ENCODE measurements at regions not wholly inside any gene's neighbourhood (a gene's known extent, or its start where the extent isn't known, plus 50 kb on each side); places are given as distances from the start of the nearest gene placed in this dataset.

DNA sequence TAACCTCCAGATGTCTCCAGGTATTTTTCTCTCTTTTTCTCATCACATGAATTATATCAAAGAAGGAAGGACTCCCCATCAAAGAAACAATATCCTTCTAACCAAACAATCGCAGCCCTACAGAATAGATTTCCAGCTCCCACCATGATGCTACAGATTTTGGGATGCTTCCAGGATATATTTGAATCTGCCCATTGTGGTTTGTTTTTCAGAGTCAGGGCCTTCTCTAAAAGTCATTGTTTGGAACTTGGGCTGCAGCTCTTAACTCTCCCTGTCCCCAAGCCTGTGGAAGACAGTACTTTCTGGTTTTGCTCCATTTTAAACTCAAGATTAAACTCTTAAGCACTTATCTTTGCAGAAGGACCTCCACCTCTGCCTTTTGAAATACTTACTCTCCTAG, 223.2 kb downstream of the PMAIP1 start:
- no peak for DNase-seq

DNA sequence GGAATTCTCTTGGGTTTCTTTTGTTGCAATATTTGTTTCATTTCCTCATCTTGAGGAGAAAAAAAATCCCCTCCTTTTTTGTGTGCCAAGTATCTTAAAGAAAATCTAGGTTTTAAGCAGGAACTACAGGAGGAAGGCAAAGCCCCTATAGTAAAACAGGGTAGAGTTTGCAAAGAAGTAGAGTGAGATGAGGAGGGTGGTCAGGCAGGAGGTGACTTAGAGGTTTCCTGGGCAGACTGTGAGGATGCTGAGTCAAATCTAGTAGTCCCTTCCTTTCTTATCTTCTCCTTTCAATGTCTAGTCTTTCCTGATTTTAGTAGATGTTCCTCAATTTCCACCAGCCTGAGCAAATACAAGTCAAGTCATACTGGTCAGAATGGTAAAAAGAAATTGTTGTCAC, 222.5 kb downstream of the PMAIP1 start:
- DNase-seq, result peak in 1 of 2 donors; percentile 3

DNA sequence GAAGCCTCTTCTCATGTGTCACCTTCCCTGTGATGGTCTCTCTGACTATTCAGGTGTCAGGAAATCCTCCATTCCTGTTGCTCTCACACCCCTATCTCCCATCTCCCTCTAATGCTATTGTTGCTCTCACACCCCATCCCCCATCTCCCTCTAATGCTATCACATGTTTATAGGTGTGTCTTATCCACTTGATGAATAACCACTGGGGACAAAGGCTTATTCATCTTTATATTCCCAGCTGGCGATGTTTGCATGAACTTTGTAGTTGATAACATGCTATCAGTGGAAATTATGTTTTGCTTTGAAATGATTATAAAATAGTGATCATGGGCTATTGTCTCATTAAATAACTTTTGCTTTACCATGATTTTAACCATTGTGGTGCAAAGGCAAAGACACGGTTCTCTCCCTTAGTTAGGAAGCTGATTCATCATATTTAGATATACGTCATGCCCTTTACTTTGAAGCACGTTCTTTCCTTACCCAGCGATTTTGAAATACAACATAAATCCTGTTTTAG, 220.5 kb downstream of the PMAIP1 start:
- DNase-seq, result no peak

DNA sequence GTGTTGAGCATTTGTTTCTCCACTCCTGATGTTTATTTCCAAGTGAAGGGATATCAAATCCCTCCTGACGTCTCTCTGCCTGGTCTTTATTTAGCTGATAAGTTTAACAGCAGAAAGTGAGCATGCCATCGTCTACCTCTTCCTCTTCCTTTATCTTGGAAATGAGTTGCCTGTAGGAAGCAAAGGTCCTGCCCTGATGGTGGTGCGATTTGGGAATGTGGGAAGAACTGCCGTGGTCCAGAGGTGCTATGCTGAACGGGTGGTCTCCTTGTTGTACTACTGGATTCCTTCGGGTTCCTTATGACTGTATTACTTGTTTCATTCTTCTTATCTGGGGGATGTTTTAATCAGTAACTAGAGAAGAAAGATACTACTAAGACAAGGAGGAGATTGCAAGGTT, 217.5 kb downstream of the PMAIP1 start:
- DNase-seq, result no peak

DNA sequence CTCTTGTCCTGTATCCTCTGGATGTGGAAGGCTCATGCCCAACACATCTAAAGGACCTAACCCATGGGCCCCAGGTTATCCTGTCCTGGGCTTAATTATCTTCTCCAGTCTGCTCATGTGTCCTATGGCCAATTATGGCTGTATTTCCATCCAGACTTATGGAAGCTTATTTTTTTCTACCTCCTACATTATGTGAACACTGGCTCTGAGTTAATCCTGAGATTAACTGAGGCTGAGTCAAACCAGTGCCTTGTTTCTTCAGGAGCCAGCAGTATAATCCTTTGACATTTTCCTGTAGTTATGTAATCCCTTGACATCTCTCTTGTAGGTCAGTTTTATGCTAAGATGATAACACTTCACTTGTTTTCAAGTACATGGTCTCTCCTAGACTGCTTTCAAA, 213.6 kb downstream of the PMAIP1 start:
- no peak for DNase-seq

DNA sequence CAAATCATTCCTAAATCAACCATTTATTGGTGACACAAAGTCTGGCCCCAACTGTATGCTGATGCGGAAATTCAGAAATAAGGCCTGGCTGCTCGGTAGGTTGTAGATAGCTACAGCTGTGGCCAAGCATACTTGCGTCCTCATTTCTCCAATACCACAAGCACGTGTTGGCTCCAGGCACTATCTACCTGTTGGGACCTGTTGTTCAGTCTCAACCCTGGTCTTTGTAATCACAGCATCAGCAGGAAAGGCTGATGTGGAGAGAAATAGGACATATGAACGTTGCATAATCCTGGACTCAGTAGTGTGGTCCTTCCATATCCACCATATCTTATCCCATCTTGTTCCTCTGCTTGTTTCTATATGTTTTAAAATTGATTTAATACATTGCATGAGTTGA, 212.6 kb downstream of the PMAIP1 start:
- no peak for DNase-seq

DNA sequence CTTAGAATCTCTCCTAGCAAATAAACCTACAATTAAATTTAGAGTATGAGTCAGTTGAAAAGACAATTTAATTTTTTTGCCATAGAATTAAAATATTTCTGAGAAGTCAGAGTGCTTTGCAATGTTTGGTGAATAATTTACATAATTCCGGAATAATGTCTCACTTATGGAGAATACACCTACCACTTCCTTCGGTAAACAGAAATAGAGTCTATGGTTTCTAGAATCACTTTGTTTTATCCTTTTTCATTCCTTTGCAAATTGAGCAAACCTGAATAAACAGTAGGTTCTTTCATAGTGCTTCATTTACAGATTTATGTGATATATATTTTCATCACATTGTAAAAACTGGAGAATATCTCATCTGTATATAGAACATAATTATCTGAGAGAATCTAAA, 211.7 kb downstream of the PMAIP1 start:
- DNase-seq, result no peak

DNA sequence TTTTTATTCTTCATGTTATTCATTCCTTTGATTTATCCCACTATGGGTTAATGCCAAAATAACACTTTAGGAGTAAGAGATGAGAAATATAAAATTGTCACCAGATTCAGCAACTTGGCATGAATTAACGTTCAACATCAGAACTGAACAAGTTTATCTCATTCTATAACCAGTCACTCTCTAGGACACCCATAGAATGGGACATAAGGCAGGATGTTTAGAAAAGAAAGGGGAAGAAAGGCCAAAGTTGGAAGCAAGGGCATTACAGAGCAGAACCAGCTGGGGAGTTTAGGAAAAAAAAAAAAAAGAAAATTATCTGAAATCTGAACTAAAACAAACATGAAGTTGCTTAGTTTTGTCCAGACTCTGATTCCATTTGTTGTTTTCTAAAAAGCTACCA, 211.0 kb downstream of the PMAIP1 start:
- no peak for DNase-seq

DNA sequence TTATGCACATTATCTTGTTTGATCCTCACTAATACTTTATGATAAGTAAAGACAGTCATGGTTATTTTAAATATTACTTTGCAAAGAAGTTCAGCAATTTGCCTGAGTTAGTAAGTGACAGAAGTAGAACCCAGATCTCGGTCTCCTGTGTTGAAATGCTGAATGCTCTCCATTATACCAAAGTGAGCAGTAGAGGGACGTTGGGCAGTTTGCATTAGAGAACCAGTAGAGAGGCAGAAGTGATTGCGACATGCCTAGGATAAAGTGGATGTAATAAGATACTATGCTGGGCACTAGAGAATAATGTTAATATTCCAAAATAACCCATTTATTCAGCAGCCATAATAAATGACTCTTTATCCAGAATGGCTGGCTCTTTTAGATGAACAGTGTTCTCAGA, 201.0 kb downstream of the PMAIP1 start:
- no peak for DNase-seq

DNA sequence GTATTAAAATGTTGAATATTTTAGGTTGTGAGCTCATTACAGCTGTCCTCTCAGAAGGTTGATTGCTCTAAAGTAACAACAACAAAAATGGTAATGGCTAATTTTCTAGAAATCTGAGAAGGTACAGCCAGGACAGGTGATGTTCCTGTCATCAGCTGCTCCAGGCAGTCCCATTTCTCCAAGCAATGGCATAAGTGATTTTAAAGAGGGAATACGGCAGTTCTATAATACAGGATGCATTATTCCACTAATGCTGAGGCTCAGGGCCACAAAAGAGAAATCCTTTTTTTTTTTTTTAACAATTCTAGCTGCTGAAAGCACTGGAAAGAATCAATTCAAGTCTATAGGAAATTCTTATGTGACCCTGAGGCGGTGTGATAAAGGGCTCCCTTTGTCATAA, 199.9 kb downstream of the PMAIP1 start:
- no peak for DNase-seq

DNA sequence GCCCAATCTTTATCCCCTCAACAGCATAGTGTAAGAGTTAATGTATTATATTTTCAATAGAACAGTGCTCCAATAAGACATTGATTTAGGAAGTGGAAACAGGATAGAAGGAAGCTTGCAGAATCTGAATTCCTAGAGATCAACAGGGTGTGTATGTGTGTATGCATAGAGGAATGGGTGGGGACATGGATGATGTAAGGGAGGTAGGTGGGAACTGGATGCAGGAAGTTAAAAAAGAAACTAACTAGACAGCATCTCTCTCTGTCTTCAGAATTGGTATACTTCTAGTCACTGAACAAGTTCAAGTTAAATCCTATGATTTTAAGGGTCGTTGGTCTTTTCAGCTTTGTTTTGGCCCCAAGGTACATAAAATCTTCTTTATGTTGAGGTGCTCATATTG, 196.6 kb downstream of the PMAIP1 start:
- DNase-seq, result peak in 1 of 2 donors; percentile 11

DNA sequence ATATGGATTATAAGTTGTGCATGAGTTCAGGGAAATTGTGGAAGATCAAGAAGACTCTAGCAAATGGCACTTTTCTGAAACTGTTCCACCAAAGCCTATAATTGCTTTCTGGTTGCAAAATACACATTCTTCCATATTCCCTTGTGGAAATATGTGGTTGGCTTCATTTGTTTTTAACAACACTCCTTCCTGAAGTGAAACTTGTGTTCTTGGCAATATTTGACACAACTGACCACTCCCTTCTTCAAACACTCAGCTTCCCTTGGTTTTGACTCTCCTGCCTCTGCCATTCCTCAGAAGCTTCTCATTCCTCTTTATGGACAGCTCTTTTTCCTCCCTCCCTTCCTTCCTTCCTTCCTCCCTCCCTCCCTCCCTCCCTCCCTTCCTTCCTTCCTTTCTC, 192.3 kb downstream of the PMAIP1 start:
- DNase-seq, result no peak

DNA sequence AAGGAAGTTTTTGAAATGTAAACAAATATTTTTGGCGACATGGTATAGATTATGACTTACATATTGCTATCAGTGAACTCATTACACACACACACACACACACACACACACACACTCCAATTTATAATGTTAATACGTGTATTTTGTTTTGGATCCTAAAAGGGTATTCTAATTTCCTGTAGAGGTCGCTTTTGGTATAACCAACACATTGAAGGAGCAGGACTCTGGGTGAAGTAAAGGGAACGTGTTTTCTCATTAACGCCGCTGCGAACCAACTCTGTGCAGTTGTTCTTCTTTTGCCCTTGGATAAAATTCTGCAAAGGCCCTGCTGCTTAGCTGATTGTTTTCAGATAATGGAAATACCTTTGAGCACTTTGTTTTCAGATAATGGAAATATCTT, 190.4 kb downstream of the PMAIP1 start:
- DNase-seq, result peak in 1 of 2 donors; percentile 6

DNA sequence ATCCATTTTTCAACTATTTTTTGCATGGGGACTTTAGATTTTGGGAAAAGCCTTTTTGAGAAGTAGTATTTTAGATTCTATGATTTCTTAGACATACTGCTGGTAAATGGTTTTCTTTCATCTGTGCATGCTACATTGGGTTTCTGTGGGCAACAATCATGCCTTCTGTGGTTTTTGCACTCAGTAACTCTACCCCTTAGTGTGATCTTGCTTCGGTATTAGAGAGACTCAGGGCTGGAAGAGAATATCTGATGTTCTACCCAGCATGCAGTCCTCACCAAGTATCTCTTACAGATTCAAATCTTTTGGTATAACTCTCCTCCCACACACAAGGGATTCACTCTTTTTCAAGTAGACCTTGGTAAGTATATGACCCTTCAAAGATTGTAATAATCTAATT, 183.0 kb downstream of the PMAIP1 start:
- no peak for DNase-seq

DNA sequence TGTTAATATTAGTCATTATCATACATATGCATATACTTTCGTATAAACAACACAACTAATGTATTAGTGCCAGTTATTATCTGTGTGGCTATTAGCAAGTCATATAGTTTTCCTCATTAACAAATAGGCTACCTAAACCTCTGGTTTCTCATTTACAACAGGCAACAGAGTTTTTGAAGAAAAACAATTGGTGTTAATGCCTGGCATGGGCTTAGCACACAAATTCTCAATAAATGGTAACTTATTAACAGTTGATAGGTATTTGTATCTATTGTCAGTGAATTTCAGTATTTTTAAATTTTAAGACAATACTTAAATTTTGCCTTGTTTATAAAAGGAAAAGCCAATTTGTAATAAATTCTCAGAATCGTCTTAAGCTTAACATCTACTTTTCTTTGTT, 182.5 kb downstream of the PMAIP1 start:
- DNase-seq, result no peak

DNA sequence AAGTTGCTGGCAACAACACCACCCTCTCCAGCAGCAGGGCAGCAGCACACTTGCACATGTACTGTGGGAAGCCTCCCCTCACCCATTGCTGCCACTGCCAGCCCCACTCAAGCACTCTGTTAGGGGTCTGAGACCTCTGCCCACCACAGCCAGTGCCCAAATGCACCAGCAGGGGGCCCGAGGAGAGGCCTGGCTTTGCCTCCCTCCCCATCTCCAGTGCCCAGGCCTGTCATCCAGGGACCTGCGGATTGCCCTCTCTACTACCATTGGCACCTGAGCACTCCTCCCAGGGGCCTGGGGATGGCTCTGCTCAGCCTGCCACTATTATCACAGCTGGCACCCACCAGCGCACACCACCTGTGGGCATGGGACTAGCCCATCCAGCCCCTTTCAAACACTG, 175.7 kb downstream of the PMAIP1 start:
- no peak for DNase-seq

DNA sequence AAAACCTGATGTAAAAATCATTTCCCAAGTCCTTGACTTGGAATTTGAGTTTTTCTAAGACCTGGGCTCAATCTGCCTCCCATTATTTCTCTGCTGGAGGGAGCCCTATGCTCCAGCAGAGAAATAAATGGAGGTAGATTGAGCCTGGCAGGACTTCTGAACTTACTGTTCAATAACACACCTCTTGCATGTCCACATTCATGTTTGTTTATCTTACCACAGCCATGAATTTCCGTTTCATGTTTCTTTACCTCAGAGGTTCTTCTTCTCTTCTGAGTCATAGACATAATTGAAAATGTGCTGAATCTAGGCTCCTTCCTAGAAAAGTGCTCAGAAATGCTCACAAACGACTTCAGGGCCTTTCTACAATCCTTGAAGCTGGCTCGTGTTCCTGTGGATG, 170.8 kb downstream of the PMAIP1 start:
- DNase-seq, result no peak

DNA sequence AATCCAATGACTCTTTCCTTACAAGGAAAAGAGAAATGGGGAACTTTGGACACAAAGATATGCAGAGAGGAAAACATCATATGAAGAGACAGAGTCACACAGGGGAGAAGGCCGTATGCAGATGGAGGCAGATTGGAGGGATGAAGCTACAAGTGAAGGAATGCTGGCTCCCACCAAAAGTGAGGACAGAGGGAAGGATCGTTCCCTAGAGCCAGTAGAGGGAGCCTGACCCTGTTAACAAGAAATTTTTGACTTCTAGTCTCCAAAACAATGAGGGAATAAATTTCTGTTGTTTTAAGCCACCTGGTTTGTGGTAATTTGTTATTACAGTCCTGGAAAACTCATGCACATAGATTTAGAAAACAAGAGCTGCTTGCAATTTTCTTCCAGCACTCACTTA, 169.3 kb downstream of the PMAIP1 start:
- DNase-seq, result no peak

DNA sequence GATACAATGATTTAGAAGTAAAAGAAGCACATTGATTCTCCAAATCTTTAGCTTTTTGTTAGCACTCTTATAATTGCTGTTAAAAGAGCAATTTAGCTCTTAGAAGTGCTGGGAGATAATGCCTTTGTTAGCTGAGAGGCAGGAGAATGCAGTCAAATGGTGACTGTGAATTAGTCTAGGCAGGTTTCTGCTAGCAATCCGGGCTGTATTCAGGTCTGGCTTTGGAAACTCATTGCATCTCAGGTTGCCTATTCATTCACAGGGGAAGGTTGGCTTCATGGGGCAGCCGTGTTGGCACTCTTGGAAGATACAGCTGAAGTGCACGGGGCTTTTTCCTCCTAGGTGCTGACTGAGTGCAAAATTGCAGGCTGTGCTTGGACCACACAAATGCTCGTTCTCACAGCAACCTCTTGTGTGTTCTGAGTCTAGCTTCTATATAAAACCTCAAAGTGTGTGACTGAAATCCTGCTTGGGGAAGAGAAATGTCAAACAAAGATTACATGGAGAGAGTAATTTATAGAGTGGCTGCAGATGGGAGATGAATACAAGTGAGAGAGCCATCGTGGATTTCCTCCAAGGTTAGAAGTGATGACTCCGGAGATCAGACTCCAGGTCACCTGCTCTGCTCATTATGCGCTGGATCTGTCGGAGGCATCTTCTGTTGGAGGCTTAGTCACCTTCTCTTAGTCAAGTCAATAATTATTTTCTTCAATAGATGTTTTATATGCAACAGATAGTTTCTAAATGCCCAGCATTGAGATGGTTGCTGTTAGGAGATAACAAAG, 167.8 kb downstream of the PMAIP1 start:
- no peak for DNase-seq

DNA sequence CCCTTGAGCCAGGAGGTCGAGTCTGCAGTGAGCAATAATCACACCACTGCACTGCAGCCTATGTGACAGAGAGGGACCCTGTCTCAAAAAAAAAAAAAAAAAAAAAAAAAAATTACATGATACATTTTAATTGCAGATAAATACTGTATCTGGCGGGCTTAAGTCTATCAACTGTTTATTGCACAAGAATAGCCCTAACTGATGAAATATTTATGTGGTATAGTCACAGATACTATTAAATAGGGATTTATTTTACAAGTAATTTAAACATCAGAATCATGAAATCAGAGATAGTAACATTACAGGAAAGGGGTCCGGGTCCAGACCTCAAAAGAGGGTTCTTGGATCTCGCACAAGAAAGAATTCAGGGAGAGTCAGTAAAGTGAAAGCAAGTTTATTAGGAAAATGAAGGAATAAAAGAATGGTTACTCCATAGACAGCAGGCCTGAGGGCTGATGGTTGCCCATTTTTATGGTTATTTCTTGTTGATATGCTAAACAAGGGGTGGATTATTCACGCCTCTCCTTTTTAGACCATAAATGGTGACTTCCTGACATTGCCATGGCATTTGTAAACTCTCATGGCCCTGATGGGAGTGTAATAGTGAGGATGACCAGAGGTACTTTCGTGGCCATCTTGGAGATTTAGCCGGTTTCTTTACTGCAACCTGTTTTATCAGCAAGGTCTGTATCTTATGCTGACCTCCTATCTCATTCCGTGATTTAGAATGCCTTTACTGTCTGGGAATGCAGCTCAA, 166.6 kb downstream of the PMAIP1 start:
- DNase-seq, result no peak

DNA sequence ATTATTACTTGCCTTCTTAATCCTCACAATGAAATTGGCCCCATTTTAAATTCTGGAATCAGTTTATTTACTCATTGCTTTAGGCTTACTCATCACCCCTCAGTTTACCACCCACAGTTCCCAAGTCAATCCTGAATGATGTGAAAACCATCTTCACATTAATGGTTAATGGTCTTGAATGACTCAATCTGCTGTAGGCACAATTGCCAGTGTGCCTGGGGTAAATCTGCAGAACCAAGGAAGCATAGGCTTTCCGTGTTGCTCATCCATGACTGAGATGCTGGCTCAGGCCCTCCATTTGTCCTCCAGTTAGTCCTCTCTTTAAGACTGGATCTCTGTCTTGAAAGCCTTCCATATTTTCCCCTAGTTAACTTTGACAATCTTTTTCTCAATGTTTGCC, 164.5 kb downstream of the PMAIP1 start:
- DNase-seq, result no peak

DNA sequence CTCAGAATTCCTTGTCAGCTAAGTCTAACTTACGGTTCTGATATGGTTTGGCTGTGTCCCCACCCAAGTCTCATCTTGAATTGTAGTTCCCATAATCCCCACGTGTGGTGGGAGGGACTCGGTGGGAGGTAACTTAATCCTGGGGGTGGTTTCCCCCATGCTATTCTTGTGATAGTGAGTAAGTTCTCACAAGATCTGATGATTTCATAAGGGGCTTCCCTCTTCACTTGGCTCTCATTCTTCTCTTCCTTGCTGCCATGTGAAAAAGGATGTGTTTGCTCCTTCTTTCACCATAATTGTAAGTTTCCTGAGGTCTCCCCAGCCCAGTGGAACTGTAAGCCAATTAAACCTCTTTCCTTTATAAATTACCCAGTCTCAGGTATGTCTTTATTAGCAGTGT, 163.0 kb downstream of the PMAIP1 start:
- peak in 1 of 2 donors; percentile 1 for DNase-seq

DNA sequence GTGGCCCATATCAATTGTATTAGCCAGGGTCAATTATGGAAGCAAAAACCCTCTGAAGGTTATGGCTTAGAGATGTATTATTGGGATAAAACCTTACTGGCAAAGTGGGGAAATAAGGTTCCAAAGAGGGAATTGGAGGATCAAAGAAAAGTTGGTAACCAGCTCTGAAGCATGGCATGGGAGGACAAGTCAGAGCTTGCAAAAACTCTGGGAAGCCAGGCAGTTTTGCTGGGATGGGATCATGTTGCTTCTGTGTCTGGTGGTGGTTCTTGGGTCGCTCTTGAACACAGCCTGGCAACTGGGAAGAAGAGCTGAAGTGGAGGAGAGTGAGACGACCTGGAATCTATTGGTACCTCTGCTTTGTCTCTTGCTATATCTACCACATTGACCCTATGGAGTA, 162.6 kb downstream of the PMAIP1 start:
- no peak for DNase-seq

DNA sequence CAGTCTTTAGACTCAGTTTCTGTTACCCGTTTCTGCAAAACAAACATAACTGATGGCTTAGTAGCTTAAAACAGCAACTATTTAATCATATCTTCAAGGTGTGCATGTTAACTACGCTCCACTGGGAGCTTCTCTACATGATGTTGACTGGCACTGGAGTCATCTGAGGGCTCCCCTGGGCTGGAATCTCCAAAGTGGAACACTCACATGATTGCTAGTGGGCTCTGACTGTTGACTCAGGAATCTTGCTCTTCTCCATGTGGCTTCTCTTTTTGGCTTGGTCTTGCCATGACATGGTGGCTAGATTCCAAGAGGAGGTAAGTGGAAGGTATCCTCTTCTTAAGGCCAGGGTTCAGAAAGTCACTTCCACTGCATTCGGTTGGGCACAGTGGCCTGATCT, 160.8 kb downstream of the PMAIP1 start:
- DNase-seq, result no peak

All from inflammatory macrophage treated with lipopolysaccharide for 1 hour (primary cell).